ENCODE measurements at regions not wholly inside any gene's neighbourhood (a gene's known extent, or its start where the extent isn't known, plus 50 kb on each side); places are given as distances from the start of the nearest gene placed in this dataset.

DNA sequence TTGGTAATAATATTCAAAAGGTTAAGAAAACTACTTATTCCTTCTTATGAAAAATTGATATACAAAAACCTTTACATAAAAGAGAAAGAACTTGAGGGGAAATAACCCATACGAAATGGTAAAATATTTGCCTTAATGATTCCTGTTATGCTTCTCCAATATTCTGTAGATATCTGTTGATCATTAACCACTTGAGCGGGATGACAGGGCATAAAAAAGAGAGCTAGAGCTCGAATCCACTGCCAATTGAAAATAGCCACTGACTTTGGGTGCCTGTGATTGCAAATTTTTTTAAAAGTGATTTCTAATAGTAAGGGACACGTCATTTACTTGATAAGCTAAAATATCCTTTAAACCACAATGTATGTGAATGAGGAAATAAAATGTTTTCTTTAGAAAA, 188.1 kb downstream of the MOXD1 start:
- no CpG with 5 or more reads among the region's 4 CpGs for WGBS (ENCODE audit: extremely low coverage, insufficient read length, low lambda C conversion rate)
- H4K8ac ChIP-seq (replicated peaks; ENCODE audit: insufficient read length, low read depth, low read length): no peak overlapping the region
- H3K14ac ChIP-seq (ENCODE audit: insufficient read depth, low read length): no peak overlapping the region
- H2BK120ac ChIP-seq (ENCODE audit: low read depth, low read length, poor library complexity, severe bottlenecking): no peak overlapping the region
- H3T11ph ChIP-seq (ENCODE audit: low read length): no peak overlapping the region
- H2BK15ac ChIP-seq (ENCODE audit: low read depth, low read length): no peak overlapping the region
- no peak overlapping the region for H3K23ac ChIP-seq (ENCODE audit: insufficient read length, low read depth, low read length)
- H3K4me1 ChIP-seq (ENCODE audit: insufficient read depth, low read length): no peaks in the 10 kb centered on the region
- H4K5ac ChIP-seq (ENCODE audit: insufficient read length, low read depth, low read length): no peak overlapping the region
- H3K27ac ChIP-seq (ENCODE audit: insufficient read length, low read depth, low read length): no peak overlapping the region
- Mint-ChIP-seq H3K36me3 (ENCODE audit: insufficient read depth in 1 of 3, low read depth in 3 of 3) (no peaks in the 10 kb centered on the region), H3K27me3 (ENCODE audit: low read depth) (peaks cover 11% of the 10 kb centered on the region), H3K9me3 (peaks cover 0 to 2% of the 10 kb centered on the region in 2 experiments; a peak in 2 of 5 replicates), H3K27ac (no peak overlapping the region), H3K4me3 (no peak overlapping the region), H3K4me1 (no peaks in the 10 kb centered on the region)
- no peaks in the 10 kb centered on the region for H3K27me3 ChIP-seq (ENCODE audit: insufficient read depth, low read length)
- H3K9me3 ChIP-seq (ENCODE audit: control insufficient read depth, low read depth, low read length): no peaks in the 10 kb centered on the region
- H4K20me1 ChIP-seq (ENCODE audit: control insufficient read depth, insufficient read depth, insufficient read length): no peaks in the 10 kb centered on the region
- no peaks in the 10 kb centered on the region for H3K79me2 ChIP-seq (ENCODE audit: insufficient read depth, low read length)
- no peak overlapping the region for H2BK20ac ChIP-seq (ENCODE audit: low read depth, low read length, poor library complexity, severe bottlenecking)
- TF ChIP-seq, protein P1, sequence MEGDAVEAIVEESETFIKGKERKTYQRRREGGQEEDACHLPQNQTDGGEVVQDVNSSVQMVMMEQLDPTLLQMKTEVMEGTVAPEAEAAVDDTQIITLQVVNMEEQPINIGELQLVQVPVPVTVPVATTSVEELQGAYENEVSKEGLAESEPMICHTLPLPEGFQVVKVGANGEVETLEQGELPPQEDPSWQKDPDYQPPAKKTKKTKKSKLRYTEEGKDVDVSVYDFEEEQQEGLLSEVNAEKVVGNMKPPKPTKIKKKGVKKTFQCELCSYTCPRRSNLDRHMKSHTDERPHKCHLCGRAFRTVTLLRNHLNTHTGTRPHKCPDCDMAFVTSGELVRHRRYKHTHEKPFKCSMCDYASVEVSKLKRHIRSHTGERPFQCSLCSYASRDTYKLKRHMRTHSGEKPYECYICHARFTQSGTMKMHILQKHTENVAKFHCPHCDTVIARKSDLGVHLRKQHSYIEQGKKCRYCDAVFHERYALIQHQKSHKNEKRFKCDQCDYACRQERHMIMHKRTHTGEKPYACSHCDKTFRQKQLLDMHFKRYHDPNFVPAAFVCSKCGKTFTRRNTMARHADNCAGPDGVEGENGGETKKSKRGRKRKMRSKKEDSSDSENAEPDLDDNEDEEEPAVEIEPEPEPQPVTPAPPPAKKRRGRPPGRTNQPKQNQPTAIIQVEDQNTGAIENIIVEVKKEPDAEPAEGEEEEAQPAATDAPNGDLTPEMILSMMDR (conservative IDR thresholded peaks at IDR 0.05): no peak
- H3K9ac ChIP-seq (ENCODE audit: extremely low read depth, insufficient read length, low read length): no peak overlapping the region
- H3K79me1 ChIP-seq (ENCODE audit: insufficient read depth, low read depth, low read length, poor library complexity, severe bottlenecking): no peaks in the 10 kb centered on the region
- H3K4ac ChIP-seq (ENCODE audit: low read depth, low read length): no peak overlapping the region
- no peak for DNase-seq
- H3K4me2 ChIP-seq (ENCODE audit: insufficient read depth, insufficient read length, low read length): no peak overlapping the region
- H3K18ac ChIP-seq (ENCODE audit: insufficient read length, low read depth, low read length): no peak overlapping the region
- H2AK5ac ChIP-seq (ENCODE audit: insufficient read length, low read length): no peak overlapping the region
- H2BK12ac ChIP-seq (ENCODE audit: insufficient read length, low read depth, low read length): no peak overlapping the region
- H2BK5ac ChIP-seq (ENCODE audit: insufficient read length, low read length): no peak overlapping the region
- no peak overlapping the region for H3K56ac ChIP-seq (ENCODE audit: insufficient read length, low read depth, low read length)
- H4K91ac ChIP-seq (ENCODE audit: insufficient read length, low read depth, low read length): no peak overlapping the region
- H2AFZ ChIP-seq (ENCODE audit: low read length): no peak overlapping the region
- no peaks in the 10 kb centered on the region for H3K23me2 ChIP-seq (ENCODE audit: insufficient read length, low read depth, low read length, poor library complexity, severe bottlenecking)
